ENCODE measurements at regions not wholly inside any gene's neighbourhood (a gene's known extent, or its start where the extent isn't known, plus 50 kb on each side); places are given as distances from the start of the nearest gene placed in this dataset.

DNA sequence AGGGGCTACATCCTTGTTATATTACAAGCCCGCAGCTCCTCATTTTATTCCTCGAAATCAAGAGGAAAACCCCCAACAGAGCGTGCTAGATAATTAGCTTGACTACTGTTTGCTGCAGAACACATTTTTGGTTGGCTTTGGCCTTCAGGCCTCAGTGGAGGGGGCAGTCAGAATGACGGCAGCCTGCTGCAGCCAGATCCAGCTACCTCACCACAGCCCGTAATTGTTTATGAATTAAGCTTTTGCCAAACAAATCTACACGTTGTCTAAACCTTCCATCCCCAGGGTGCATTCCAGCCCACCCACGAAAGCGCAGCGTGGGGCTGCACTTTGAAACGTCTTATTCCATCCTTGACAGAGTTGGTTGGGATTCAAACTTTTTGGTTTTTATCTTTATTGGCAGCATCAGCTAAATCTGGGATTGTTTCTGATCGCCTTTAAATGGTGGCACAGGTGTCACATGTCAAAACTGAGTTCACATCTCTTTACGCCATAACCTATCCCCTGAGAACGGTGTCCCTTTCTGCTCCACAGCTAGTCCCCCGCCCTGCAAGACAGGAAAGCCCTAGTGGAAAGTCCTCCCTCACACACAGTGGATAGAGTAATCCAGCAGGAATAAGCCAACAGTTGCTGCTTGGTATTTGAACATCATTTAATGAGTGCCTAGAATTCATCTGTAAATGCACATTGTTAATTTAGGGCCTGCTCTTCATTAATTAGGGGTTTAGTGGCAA is 195.5 kb downstream of the LMO4 start:
- TF ChIP-seq, protein P1, sequence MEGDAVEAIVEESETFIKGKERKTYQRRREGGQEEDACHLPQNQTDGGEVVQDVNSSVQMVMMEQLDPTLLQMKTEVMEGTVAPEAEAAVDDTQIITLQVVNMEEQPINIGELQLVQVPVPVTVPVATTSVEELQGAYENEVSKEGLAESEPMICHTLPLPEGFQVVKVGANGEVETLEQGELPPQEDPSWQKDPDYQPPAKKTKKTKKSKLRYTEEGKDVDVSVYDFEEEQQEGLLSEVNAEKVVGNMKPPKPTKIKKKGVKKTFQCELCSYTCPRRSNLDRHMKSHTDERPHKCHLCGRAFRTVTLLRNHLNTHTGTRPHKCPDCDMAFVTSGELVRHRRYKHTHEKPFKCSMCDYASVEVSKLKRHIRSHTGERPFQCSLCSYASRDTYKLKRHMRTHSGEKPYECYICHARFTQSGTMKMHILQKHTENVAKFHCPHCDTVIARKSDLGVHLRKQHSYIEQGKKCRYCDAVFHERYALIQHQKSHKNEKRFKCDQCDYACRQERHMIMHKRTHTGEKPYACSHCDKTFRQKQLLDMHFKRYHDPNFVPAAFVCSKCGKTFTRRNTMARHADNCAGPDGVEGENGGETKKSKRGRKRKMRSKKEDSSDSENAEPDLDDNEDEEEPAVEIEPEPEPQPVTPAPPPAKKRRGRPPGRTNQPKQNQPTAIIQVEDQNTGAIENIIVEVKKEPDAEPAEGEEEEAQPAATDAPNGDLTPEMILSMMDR (IDR thresholded peaks at IDR 0.05) = no peak

DNA sequence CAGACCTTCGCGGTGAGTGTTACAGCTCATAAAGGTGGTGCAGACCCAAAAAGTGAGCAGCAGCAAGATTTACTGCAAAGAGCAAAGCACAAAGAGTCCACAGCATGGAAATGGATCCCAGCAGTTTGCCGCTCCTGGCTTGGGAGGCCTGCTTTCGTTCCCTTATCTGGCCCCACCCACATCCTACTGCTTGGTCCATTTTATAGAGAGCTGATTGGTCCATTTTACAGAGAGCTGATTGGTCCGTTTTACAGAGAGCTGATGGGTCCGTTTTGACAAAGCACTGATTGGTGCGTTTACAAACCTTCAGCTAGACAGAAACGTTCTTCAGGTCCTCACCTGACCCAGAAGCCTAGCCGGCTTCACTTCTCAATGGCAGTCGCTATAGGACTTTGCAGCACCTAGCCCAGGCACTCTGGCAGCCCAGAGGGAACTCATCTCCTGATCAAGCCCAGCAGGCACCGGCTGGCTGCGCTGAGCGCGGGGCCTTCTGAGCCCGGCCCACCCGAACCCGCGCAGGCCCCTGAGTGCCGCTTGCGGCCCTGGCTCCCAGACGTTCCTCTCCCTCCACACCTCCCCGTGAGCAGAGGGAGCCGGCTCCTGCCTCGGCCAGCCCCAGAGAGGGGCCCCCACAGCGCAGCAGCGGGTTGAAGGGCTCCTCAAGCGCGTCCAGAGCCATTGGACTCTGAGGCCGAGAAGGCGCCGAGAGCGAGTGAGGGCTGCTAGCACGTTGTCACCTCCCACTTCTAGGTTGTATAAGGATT is 200.3 kb downstream of the LMO4 start:
- TF ChIP-seq, protein P1 (IDR thresholded peaks at IDR 0.05) = no peak

- TF ChIP-seq, protein P1 (IDR thresholded peaks at IDR 0.05) = no peak
These were observed 201.5 kb downstream of the LMO4 start for GRCh38 chr1:87530042-87530807.

GRCh38 chr1:87535551-87535950 is 206.9 kb downstream of the LMO4 start:
- TF ChIP-seq, protein P1 (IDR thresholded peaks at IDR 0.05) = no peak

GRCh38 chr1:87539147-87539546 is 210.5 kb downstream of the LMO4 start:
- TF ChIP-seq, protein P1 (IDR thresholded peaks at IDR 0.05) = no peak

GRCh38 chr1:87542697-87543096 is 214.0 kb downstream of the LMO4 start:
- TF ChIP-seq, protein P1 (IDR thresholded peaks at IDR 0.05) = no peak

DNA sequence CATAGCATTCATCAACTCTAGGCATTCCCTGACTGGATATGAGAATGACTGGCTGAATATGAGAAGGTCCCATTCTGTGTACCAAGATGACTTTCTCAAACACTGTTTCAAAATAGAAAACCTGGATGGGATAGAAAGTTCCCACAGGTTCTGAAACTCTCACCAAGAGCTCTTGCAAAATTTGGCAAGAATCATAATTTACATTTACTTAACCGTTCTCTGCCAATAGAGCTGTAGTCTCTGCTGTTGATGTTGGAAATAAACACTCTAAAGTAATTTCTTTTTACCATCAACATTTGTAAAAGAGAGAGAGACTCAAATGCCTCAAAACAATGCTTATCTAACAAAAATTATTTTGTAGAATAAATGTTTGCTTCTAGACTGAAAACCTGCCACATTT is 221.1 kb downstream of the LMO4 start:
- TF ChIP-seq, protein P1 (IDR thresholded peaks at IDR 0.05) = no peak
